ENCODE measurements at regions not wholly inside any gene's neighbourhood (a gene's known extent, or its start where the extent isn't known, plus 50 kb on each side); places are given as distances from the start of the nearest gene placed in this dataset.

DNA sequence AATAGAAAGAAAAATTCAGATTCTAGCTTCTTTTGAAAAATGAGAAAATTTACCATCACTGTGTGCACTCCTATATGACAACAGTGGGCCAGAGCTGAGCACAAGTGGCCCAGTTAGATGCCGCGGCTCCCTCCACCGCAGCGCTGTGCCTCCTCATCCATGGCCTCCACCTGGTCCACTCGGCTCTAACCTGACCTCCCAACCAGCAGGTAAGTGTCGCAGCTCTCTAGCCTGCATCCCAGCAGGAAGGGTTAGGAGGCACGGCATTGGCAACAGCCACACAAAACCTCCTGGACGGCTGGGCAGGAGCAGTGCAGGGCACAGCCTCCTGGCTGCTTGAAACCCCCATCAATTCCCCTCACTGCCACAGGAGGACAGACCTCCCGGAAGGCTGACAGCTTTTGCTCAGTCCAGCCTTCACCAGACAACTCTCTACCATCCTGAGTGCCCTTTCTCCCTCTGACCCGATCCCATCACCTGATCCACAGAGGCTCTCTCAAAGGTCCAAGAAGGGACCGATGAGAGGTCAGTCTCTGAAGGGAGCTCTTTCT lies 76.1 kb downstream of the RPL27A start:
- TF ChIP-seq, protein P1, sequence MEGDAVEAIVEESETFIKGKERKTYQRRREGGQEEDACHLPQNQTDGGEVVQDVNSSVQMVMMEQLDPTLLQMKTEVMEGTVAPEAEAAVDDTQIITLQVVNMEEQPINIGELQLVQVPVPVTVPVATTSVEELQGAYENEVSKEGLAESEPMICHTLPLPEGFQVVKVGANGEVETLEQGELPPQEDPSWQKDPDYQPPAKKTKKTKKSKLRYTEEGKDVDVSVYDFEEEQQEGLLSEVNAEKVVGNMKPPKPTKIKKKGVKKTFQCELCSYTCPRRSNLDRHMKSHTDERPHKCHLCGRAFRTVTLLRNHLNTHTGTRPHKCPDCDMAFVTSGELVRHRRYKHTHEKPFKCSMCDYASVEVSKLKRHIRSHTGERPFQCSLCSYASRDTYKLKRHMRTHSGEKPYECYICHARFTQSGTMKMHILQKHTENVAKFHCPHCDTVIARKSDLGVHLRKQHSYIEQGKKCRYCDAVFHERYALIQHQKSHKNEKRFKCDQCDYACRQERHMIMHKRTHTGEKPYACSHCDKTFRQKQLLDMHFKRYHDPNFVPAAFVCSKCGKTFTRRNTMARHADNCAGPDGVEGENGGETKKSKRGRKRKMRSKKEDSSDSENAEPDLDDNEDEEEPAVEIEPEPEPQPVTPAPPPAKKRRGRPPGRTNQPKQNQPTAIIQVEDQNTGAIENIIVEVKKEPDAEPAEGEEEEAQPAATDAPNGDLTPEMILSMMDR (IDR thresholded peaks at IDR 0.05): no peak
- TF ChIP-seq POLR2A (IDR thresholded peaks at IDR 0.05): no peak

Measured in heart left ventricle (tissue), 13 donors.